C4-2B (cell line): ENCODE measurements at regions not wholly inside any gene's neighbourhood (a gene's known extent, or its start where the extent isn't known, plus 50 kb on each side); places are given as distances from the start of the nearest gene placed in this dataset.

Experiments
- H3K27ac ChIP-seq: fragments of 450-650 bp; 2 replicates; pipeline ENCODE4 v1.5.1; 2017
- ZFX ChIP-seq: fragments of 450-650 bp; IDR thresholded peaks from 2 replicates; pipeline ENCODE4 v1.6.1; 2017
- TF ChIP-seq, protein P1 (sequence below): fragments of 450-650 bp; conservative IDR thresholded peaks from 2 replicates; pipeline ENCODE4 v1.5.1; 2017; ENCODE audit warnings: mild to moderate bottlenecking

DNA sequence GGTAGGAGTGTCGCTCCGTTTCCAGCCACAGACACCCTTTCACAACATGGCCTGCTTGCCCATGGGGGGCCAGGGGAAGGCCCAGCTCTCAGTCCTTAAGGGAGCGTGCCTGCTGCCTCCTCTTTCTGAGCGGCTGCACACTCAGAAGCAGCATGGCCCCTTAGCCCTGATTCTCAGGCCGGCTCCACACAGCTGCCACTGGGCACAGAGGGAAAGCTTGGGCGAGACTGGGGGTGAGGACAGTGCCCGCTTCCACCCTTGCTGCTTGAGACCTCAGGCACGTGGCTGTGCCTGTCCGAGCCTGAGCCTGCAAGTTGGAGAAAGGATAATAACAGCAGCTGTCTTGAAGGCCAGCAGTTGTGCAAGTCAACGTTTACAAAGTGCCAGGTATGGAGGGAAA is 416.3 kb downstream of the SHANK2 start:
- TF ChIP-seq, protein P1, sequence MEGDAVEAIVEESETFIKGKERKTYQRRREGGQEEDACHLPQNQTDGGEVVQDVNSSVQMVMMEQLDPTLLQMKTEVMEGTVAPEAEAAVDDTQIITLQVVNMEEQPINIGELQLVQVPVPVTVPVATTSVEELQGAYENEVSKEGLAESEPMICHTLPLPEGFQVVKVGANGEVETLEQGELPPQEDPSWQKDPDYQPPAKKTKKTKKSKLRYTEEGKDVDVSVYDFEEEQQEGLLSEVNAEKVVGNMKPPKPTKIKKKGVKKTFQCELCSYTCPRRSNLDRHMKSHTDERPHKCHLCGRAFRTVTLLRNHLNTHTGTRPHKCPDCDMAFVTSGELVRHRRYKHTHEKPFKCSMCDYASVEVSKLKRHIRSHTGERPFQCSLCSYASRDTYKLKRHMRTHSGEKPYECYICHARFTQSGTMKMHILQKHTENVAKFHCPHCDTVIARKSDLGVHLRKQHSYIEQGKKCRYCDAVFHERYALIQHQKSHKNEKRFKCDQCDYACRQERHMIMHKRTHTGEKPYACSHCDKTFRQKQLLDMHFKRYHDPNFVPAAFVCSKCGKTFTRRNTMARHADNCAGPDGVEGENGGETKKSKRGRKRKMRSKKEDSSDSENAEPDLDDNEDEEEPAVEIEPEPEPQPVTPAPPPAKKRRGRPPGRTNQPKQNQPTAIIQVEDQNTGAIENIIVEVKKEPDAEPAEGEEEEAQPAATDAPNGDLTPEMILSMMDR = no peak
- no peak for TF ChIP-seq ZFX
- H3K27ac ChIP-seq = no peak overlapping the region

DNA sequence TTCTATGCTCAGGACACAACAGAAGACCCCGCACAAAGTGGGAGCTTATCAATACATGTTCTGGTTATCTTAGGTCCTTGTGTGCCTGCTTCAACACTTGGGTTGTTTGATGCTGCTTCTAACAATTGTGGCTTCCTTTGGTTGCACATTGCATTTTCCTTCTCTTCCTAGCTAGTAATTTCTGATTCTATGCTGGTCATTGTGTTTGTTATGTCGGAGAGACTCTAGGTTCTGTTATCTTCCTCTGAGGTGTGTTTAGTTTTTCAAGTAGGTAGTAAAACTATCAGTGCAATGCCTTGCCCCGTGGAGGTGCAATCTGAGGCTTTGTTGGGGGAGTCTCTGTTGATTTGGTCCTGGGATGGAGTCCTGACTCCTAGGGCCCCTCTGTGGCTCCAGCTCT is 414.2 kb downstream of the SHANK2 start:
- TF ChIP-seq ZFX = no peak
- TF ChIP-seq, protein P1 = no peak
- no peak overlapping the region for H3K27ac ChIP-seq

DNA sequence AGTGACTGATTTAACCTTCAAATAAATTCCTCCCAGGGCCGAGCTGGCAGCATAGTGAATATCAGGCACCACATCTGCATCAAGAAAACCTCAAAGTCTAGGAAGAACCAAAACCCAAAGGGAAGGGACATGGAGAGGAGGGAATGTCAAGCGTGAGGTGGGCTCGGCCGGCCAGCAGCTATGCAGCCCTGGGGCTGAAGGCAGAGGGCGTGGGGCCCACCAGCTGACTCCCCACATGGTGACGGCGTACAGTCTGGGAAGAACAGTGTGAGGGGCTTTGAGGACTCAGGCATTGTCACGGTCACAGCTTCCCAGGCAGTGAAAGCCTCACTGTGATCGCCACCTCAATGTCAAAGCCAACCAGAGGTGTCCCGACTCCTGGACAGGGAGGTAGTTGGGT is 412.5 kb downstream of the SHANK2 start:
- TF ChIP-seq, protein P1 = no peak
- no peak for TF ChIP-seq ZFX
- no peak overlapping the region for H3K27ac ChIP-seq

DNA sequence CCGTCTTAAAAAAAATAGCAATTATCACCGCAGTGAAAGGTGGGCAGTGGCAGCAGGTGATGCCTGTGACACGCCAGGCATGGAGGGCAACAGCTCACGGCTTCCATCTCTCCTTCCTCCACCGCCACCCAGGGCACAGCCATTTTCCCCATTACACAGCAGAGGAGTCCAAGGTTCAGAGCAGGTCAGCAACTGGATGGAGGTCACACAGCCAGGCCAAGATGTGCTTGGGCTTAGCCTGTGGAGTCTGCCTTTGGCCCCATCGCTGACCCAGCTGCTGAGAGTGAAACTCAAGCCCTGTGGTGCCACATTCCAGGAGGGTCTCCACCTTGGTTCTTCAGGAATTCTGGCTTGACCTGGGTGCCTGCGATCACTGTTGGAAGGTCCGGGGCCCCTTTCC is 411.1 kb downstream of the SHANK2 start:
- TF ChIP-seq ZFX = no peak
- TF ChIP-seq, protein P1 = no peak
- no peak overlapping the region for H3K27ac ChIP-seq

DNA sequence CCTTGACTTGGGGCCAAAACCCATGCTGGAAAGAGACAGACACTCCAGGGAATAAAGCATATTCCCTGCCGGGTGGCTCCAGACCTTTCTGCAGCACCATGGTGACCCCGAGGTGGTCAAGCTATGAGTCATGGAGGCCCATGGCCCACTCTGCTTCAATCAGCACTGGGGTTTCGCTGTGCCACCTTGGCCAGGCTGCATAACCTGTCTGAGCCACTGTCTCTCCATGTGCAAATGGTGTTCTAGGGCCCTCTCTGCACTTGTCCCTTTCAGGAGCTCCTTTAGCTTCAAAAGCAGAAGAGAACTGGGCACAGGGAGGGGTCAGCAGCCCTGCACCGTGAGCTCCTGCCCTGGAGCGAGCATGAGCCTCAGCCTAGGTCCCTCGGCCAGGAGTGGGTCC is 410.1 kb downstream of the SHANK2 start:
- TF ChIP-seq ZFX = no peak
- TF ChIP-seq, protein P1 = no peak
- H3K27ac ChIP-seq = no peak overlapping the region

DNA sequence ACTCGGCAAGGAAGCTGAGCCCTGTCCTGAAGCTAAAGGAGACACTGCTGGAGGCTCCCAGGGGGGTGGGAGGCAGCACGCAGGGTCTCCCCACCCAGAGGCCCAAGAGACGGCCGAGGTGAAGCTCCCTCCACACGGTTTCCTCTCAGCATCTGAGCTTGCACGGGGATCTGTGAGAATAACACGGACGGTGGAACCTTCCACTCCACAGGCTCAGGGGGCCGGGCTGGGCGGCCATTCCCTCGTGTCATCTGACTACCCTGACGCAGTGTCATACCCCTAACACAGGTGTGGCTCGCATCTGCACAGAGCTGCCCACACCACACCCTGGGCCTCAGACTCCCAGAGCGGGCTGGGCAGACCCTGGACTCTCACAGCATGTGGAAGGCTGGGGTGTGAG is 409.7 kb downstream of the SHANK2 start:
- TF ChIP-seq, protein P1 = no peak
- TF ChIP-seq ZFX = no peak
- no peak overlapping the region for H3K27ac ChIP-seq

DNA sequence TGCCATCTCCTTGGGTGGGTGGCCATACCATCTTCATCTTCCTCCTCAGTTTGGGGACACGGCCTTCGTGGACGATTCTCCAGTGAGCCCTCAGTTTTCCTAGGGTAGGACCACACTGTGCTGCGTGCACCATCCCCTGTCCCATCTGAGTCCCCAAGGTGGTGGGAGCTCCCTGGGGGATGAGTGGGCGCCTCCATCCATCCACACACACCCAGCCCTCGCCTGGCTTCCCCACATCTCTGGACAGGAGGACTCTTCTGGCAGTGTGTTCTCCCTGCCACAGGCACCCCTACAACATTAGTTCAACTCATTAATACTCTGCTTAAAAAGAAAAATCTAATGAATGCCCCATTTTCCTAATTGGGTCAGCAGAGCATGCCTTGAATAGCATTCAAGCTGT is 408.5 kb downstream of the SHANK2 start:
- TF ChIP-seq ZFX = no peak
- TF ChIP-seq, protein P1 = no peak
- no peak overlapping the region for H3K27ac ChIP-seq
